H54 (cell line): ENCODE measurements at regions not wholly inside any gene's neighbourhood (a gene's known extent, or its start where the extent isn't known, plus 50 kb on each side); places are given as distances from the start of the nearest gene placed in this dataset.

ENCODE experiments used
- DNase-seq: peaks from one replicate; pipeline ENCODE4 v3.0.0; 2011; ENCODE audit warnings: low spot score, mixed read lengths; ENCODE audit not compliant: insufficient read length
- FAIRE-seq: peaks from 3 replicates; lab custom pipeline; 2011; peaks lifted over from hg19 to GRCh38; lab: Jason Lieb, UNC
- POLR2A ChIP-seq: IDR thresholded peaks from 2 replicates; pipeline ENCODE4 v1.6.1; 2011; ENCODE audit warnings: low read depth, mild to moderate bottlenecking, low read length

DNA sequence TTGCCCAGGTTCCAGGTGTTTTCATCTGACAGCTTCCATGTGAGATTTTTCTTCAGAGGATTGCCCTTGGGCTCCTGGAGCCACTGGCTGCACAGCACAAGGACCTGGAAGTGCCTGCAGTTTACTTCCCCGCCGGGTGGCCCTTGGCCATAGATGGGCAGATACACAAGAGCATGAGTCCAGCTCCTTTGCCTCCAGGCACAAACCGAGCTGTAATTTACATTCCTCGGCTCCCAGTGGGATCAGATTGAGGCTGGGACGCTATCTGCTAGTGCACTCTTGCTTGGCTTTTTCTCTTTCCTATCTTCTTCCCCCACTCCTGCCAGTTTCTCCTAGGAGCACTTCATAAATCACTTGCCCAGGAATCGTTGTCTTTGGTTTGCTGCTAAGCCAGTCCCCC, 85.4 kb upstream of the RALY start:
- FAIRE-seq (no peak), DNase-seq (no peak)
- TF ChIP-seq POLR2A = no peak

- no peak for FAIRE-seq
These were observed 84.8 kb upstream of the RALY start for GRCh38 chr20:33908868-33909267.

DNA sequence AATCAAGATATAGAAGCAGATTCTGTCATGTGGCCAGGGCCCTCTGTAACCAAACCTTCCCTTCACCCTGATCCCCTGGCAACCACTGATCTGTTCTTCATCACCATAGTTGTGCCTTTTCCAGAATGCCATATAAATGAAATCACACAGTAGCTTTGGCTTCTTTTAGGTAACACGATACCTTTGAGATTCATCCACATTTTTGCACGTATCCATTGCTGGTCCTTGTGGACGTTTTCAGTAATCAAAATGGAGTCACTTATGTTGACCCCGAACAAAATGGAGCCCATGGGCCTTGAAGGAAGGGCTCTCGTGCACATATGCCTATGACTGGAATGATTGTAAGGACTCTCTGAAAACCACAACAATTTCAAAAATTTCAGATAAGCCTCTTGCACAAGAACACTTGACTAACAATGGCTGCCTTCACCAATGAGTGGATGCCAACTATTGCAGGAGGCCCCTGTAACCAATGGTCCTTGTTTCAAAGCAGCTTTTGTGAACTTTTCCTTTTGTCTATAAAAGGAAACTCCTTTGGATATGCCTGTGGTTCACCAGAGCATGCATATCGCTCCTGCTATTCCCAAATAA, 84.3 kb upstream of the RALY start:
- peak; percentile 65 for DNase-seq
- no peak for TF ChIP-seq POLR2A
- no peak for FAIRE-seq

More at GRCh38 chr20:33908868-33909267, 84.8 kb upstream of the RALY start:
- TF ChIP-seq POLR2A = no peak
- no peak for DNase-seq

DNA sequence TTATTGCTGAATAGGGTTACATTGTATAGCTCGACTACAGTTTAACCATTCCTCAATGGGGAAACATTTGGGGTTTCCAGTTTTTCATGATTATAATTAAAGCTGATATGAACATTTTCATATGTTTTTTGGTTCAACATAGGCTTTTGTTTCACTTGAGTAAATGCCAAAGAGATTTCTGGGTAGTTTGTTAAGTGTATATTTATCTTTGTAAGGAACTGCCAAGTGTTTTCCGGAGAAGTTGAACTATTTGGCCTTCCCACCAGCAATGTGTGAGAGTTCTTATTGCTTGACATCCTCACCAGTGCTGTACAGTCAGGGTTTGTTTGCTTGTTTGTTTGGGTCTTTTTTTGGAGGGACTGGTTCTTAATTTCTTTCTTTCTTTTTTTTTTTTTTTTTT, 83.7 kb upstream of the RALY start:
- no peak for DNase-seq
- no peak for FAIRE-seq
- TF ChIP-seq POLR2A = no peak

GRCh38 chr20:33910529-33911327, 83.0 kb upstream of the RALY start:
- TF ChIP-seq POLR2A = no peak
- DNase-seq (no peak), FAIRE-seq (no peak)

- FAIRE-seq (peak; percentile 62), DNase-seq (peak; percentile 89)
- TF ChIP-seq POLR2A = no peak
These were observed 78.8 kb upstream of the RALY start for GRCh38 chr20:33914919-33915318.

- FAIRE-seq (no peak), DNase-seq (peak; percentile 59)
- no peak for TF ChIP-seq POLR2A
These were observed 77.9 kb upstream of the RALY start for GRCh38 chr20:33915726-33916331.

- DNase-seq (no peak), FAIRE-seq (no peak)
- TF ChIP-seq POLR2A = no peak
These were observed 76.9 kb upstream of the RALY start for GRCh38 chr20:33916768-33917167.

DNA sequence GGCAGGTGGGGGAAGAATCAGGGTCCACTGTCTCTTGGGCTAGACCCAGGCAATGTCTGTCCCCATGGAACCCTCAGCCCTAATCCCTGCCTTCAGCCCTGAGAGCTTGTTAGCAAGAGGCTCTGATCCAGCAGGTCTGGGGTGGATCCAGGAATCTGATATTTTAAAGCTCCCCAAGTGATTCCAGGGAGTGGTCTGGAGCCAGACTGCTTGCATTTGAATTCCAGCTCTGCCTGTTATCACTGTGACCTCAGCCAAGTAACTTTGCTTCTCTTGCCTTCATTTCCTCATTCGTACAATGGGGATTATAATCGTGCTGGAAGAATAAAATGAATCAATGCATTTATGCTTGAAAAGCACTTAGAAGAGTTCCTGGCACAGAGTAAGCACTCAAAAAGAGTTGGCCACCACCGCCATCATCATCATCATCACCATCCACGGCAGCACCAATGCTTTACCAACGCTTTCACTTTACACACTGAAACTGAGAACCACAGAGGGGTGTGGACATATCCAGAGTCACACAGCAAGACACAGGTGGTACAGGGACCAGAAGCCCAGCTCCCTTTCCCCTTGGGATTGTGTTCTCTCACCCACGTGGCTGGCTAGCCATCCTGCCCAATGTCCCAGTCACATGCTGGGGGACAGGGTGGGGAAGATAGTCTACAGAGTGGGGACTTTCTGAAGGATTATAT, 75.7 kb upstream of the RALY start:
- DNase-seq (no peak), FAIRE-seq (no peak)
- no peak for TF ChIP-seq POLR2A

GRCh38 chr20:33918662-33919061, 75.0 kb upstream of the RALY start:
- no peak for TF ChIP-seq POLR2A
- no peak for FAIRE-seq
- DNase-seq = no peak

- FAIRE-seq (no peak), DNase-seq (no peak)
- no peak for TF ChIP-seq POLR2A
These were observed 74.1 kb upstream of the RALY start for GRCh38 chr20:33919653-33920052.

GRCh38 chr20:33922224-33922623, 71.5 kb upstream of the RALY start:
- DNase-seq (no peak), FAIRE-seq (no peak)
- no peak for TF ChIP-seq POLR2A

GRCh38 chr20:33923740-33924139, 70.0 kb upstream of the RALY start:
- TF ChIP-seq POLR2A = no peak
- DNase-seq (no peak), FAIRE-seq (no peak)

DNA sequence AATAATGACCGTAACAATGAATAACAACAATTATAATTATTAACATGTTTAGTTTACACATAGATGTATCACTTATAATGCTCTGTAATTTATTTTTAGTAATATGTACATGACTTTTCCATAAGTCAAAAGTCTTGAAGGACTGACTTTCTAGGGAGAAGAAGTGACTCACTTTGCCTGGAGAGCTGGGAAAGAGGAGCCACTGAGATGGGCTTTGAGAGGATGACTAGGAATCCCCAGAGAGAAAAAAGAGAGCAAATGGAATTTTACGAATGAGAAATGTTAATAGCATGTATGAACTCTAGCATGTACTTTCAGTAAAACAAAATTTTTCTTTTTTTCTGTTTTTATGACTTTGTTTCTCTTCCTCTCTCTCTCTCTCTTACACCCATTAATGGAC, 67.8 kb upstream of the RALY start:
- no peak for FAIRE-seq
- no peak for DNase-seq
- no peak for TF ChIP-seq POLR2A

DNA sequence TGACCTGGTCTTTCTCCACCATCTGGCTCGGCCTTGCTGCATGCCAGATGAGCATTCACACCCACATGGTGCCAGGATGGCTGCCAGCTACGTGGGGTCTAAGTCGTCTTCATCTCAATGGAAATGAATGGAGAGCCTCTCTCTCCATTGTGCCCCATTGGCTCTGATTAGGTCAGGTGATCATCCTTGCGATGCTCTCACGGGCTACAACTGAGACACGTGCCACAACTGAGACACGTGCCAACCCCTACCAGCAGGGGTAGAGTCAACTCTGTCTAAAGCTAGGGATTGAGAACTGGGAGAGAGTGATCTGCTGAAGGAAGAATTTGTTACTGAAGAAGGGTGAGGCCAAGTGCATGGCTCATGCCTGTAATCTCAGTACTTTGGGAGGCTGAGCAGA, 67.3 kb upstream of the RALY start:
- FAIRE-seq (no peak), DNase-seq (no peak)

More for the DNA sequence above, 67.3 kb upstream of the RALY start:
- no peak for TF ChIP-seq POLR2A
